ENCODE measurements at regions not wholly inside any gene's neighbourhood (a gene's known extent, or its start where the extent isn't known, plus 50 kb on each side); places are given as distances from the start of the nearest gene placed in this dataset.
"Not testable (repeated sequence)": the region's sequence is repeated elsewhere in the genome, so short reads cannot be mapped to it uniquely, and the experiment has no call there.

DNA sequence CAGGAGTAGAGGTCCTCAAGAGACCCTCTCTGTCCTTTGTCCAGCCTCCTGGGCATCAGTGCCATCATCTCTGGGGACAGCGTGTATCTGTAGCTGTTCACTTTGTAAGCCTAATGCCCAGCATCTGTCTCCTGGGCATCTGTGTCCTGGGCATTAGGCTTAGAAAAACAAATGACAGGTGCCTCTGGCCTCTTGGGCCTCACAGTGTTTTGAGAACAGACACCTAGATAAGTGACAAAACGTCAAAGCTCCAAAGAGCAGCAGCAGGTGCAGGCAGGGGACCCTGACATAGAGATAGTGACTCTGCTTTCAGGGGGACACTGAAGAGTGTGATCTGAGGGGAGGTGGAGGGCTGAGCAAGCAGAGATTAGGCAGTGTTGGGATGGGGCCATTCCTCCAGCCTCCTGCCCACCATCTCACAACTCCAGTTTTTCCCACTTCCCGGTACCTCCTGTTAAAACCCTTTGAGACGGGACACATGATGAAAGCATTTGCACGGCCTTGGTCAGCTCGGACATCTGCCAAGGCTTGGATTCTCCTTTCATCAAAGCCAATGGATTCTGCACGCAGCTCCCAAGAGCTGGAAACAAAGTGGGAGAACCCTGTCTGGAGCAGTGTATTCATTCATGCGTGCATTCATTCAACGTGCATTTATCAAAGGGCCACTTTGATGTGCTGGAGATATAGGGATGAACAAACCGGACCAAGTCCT, 55.5 kb upstream of the CD93 start:
- H3K4me3 Mint-ChIP-seq: no peak overlapping the region
- peaks cover 8% of the 10 kb centered on the region for H3K27me3 Mint-ChIP-seq (ENCODE audit: low read depth)
- peaks cover 38% of the 10 kb centered on the region for H3K4me1 Mint-ChIP-seq
- no peaks in the 10 kb centered on the region for H3K9me3 Mint-ChIP-seq
- no peak overlapping the region for H3K27ac Mint-ChIP-seq
- no peaks in the 10 kb centered on the region for H3K36me3 Mint-ChIP-seq (ENCODE audit: low read depth)
- TF ChIP-seq, protein P1, sequence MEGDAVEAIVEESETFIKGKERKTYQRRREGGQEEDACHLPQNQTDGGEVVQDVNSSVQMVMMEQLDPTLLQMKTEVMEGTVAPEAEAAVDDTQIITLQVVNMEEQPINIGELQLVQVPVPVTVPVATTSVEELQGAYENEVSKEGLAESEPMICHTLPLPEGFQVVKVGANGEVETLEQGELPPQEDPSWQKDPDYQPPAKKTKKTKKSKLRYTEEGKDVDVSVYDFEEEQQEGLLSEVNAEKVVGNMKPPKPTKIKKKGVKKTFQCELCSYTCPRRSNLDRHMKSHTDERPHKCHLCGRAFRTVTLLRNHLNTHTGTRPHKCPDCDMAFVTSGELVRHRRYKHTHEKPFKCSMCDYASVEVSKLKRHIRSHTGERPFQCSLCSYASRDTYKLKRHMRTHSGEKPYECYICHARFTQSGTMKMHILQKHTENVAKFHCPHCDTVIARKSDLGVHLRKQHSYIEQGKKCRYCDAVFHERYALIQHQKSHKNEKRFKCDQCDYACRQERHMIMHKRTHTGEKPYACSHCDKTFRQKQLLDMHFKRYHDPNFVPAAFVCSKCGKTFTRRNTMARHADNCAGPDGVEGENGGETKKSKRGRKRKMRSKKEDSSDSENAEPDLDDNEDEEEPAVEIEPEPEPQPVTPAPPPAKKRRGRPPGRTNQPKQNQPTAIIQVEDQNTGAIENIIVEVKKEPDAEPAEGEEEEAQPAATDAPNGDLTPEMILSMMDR (IDR thresholded peaks at IDR 0.05; ENCODE audit: unreplicated experiment in 3 of 3): no peak

- H3K36me3 Mint-ChIP-seq (ENCODE audit: low read depth): no peaks in the 10 kb centered on the region
- no peak overlapping the region for H3K27ac Mint-ChIP-seq
- peaks cover 37% of the 10 kb centered on the region for H3K4me1 Mint-ChIP-seq
- TF ChIP-seq, protein P1 (IDR thresholded peaks at IDR 0.05; ENCODE audit: unreplicated experiment in 3 of 3): no peak
- H3K27me3 Mint-ChIP-seq (ENCODE audit: low read depth): peaks cover 5% of the 10 kb centered on the region
- no peaks in the 10 kb centered on the region for H3K9me3 Mint-ChIP-seq
- no peak overlapping the region for H3K4me3 Mint-ChIP-seq
Observed at GRCh38 chr20:23140991-23141390, 54.9 kb upstream of the CD93 start.

DNA sequence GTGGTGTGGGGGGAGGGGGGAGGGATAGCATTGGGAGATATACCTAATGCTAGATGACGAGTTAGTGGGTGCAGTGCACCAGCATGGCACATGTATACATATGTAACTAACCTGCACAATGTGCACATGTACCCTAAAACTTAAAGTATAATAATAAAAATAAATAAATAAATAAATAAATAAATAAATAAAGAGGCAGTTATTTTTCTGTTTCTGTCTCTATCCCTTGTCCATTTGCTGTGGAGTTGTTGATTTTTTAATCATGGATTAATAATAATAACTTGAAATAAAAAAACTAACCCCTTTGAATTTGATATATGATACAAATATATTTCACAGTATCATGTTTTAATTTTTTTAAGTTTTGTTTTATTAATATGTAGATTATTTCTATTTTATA, 53.9 kb upstream of the CD93 start:
- H3K9me3 Mint-ChIP-seq: not testable (repeated sequence)

DNA sequence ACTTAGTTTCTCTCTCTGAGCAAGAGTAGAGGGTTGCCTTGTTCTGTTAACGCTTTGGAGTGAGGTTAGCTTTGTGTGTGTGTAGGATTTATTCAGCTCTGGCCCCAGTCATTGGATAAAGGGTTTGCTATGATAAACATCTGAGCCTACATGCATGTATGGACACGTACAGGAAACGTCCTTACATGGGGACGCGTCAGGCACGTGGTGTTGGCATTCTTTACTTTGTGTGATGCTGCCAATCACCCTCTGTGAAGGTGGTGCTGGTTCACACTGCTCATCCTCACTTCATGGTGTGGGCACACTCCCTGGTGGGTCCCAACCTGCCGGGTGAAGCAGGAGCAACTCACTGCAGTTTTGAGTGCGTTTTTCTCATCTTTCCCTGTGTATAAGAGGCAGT, 53.4 kb upstream of the CD93 start:
- H3K9me3 Mint-ChIP-seq: no peaks in the 10 kb centered on the region
- H3K27me3 Mint-ChIP-seq (ENCODE audit: low read depth): no peaks in the 10 kb centered on the region
- TF ChIP-seq, protein P1 (IDR thresholded peaks at IDR 0.05; ENCODE audit: unreplicated experiment in 3 of 3): no peak
- H3K4me1 Mint-ChIP-seq: peaks cover 35% of the 10 kb centered on the region
- no peak overlapping the region for H3K4me3 Mint-ChIP-seq
- no peaks in the 10 kb centered on the region for H3K36me3 Mint-ChIP-seq (ENCODE audit: low read depth)
- H3K27ac Mint-ChIP-seq: no peak overlapping the region

More for the DNA sequence above, 53.9 kb upstream of the CD93 start:
- H3K36me3 Mint-ChIP-seq (ENCODE audit: low read depth); H3K4me3 Mint-ChIP-seq; H3K27ac Mint-ChIP-seq; H3K27me3 Mint-ChIP-seq (ENCODE audit: low read depth): not testable (repeated sequence)
- H3K4me1 Mint-ChIP-seq: peaks cover 37% of the 10 kb centered on the region

DNA sequence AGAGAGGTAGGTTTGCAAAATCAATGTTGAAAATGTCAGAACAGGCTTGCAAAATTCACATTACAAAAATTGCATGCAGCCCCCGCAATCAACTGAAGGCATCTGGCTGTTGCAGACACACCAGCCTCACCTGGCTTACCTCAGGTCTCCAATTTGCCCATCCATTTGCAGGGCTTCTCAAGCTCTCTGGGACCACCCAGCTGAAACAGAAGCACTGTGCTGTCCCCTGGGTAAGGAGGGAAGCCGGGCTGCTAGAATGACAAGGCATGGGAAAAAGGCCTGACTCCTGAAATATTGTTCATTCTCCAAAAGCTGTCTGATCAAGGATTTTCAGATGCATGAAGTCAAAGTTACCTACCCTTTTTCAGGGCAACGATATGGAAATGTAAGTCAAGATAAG, 52.6 kb upstream of the CD93 start:
- TF ChIP-seq, protein P1 (IDR thresholded peaks at IDR 0.05; ENCODE audit: unreplicated experiment in 3 of 3): no peak
- Mint-ChIP-seq H3K4me3 (no peak overlapping the region), H3K9me3 (peaks cover 2% of the 10 kb centered on the region), H3K27me3 (ENCODE audit: low read depth) (peaks cover 2% of the 10 kb centered on the region), H3K27ac (no peak overlapping the region), H3K36me3 (ENCODE audit: low read depth) (no peaks in the 10 kb centered on the region), H3K4me1 (peaks cover 37% of the 10 kb centered on the region)

DNA sequence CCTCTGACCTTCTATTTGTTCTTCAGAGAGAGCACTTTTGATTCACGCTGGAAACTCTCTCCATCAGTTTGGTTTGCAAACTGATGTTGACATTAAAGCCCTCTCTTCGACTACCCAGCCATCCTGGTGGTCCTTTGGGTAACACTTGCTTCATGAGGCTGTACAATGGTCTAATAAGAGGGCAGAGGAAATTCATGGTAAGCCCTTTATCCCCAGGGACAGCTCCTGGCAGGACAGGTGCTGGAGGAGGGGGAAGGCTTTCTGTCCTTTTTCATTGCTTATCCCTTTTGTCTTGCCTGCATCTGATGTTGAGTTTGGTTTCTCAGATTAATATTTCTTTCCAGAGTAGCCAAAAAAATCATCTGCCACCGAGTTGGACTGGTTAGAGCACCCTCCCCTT, 52.1 kb upstream of the CD93 start:
- TF ChIP-seq, protein P1 (IDR thresholded peaks at IDR 0.05; ENCODE audit: unreplicated experiment in 3 of 3): no peak
- Mint-ChIP-seq H3K4me1 (peaks cover 40% of the 10 kb centered on the region), H3K4me3 (no peak overlapping the region), H3K27ac (no peak overlapping the region), H3K27me3 (ENCODE audit: low read depth) (peaks cover 4% of the 10 kb centered on the region), H3K9me3 (peaks cover 3% of the 10 kb centered on the region), H3K36me3 (ENCODE audit: low read depth) (no peaks in the 10 kb centered on the region)
